ENCODE measurements at regions not wholly inside any gene's neighbourhood (a gene's known extent, or its start where the extent isn't known, plus 50 kb on each side); places are given as distances from the start of the nearest gene placed in this dataset.

DNA sequence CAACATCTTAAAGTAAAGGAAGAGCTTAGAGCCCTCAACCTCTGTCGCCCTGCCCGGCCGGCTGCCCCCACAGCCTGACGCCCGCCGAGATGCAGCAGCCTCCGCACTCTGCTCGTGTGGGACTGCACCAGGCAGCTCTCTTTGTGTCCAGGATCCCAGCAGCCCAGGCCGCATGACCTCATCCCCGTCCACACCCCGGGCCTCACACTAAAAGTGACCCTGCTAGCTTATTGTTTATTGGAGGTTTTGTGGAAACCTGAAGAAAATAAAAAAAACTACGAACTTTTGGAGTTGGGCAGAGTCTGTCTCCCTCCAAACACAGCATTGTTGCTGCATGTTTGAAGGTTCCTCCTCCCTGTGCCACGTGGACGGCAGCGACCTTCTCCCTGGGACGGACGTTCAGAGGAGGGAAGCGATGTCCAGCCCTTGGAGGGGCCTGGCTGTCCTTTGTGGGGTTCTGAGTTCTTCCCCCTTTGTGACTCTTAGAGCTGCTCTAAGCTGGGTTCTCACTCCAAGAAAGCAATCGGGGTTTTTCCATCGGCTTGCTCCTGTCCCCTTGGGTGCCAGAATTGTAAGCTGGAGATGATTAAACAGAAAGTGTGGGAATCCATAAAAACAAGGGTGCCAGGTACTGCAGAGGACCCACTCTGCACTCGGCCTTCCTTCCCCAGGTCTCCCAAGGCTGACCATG lies 103.5 kb upstream of the COL5A1 start (continued):
- TF ChIP-seq CHD7 (IDR thresholded peaks at IDR 0.05; ENCODE audit: insufficient replicate concordance, low read length) (no peak), ZNF274 (IDR thresholded peaks at IDR 0.05; ENCODE audit: borderline replicate concordance, extremely low read depth, low read length) (no peak), CEBPB (IDR thresholded peaks at IDR 0.05; ENCODE audit: low read depth, low read length) (no peak), RNF2 (IDR thresholded peaks at IDR 0.05; ENCODE audit: borderline replicate concordance, low read depth, low read length, missing control alignments, poor library complexity, severe bottlenecking) (no peak), BACH1 (IDR thresholded peaks at IDR 0.05; ENCODE audit: low read length) (no peak), KDM5A (IDR thresholded peaks at IDR 0.05; ENCODE audit: low read length) (no peak), E2F6 (IDR thresholded peaks at IDR 0.05) (no peak), TCF12 (IDR thresholded peaks at IDR 0.05; ENCODE audit: low read depth, low read length) (no peak), CHD2 (IDR thresholded peaks at IDR 0.05; ENCODE audit: low read length) (no peak), POLR2AphosphoS5 (IDR thresholded peaks at IDR 0.05; ENCODE audit: low read depth, low read length) (no peak), RXRA (IDR thresholded peaks at IDR 0.05; ENCODE audit: insufficient read depth, low read depth, low read length) (no peak)
